ENCODE measurements at regions not wholly inside any gene's neighbourhood (a gene's known extent, or its start where the extent isn't known, plus 50 kb on each side); places are given as distances from the start of the nearest gene placed in this dataset.

- in situ Hi-C loops (cut with HindIII; ENCODE audit: low sequenced_read_pairs), result no loop called here
- H3K4me3 ChIP-seq (ENCODE audit: low read depth, low read length), result no peak overlapping the region
- no peak for DNase-seq (ENCODE audit: low read depth, low spot score)
- TF ChIP-seq CTCF (IDR thresholded peaks at IDR 0.05; ENCODE audit: low read depth, low read length), result no peak
Measured at GRCh38 chr2:57864926-57865325, 181.7 kb upstream of the VRK2 start.

DNA sequence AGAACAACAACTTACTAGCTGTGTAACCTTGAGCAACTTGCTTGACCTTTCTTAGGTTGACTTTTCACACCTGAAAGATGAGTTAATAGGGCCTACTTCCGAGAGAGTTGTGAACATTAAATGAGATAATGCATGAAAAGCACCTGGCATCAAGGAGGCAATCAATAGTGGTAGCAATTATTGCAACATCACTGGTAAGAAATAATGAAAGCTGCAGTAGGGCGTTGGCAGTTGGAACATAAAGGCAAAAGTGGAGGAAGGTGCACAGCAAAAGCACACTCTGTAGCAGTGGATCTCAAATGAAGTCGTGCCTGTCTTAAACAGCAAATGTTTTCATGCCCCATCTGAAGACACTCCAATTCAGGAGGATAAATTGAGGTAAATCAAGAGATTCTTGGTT, 178.9 kb upstream of the VRK2 start:
- in situ Hi-C loops (cut with HindIII; ENCODE audit: low sequenced_read_pairs), result no loop called here
- no peak for DNase-seq (ENCODE audit: low read depth, low spot score)
- H3K4me3 ChIP-seq (ENCODE audit: low read depth, low read length), result no peak overlapping the region
- no peak for TF ChIP-seq CTCF (IDR thresholded peaks at IDR 0.05; ENCODE audit: low read depth, low read length)

DNA sequence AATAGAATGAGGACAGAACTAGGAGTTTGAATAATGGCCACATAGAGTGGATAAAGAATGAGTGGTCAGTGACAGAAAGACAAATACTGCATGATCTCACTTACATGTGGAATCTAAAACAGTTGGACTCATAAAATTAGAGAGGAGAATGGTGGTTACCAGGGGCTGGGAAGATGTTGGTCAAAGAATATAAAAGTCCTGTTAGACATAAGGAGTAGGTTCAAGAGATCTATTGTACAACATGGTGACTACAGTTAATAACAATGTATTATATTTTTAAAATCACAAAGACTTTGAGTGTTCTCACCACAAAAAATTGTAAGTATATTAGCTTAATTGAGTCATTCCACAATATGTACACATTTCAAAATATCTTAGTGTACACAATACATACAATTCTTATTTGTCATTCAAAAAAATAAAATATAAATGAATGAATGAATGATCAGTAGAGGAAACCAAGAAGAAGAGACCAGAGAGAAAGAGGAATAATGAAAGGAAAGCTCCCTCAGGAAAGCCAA, 177.9 kb upstream of the VRK2 start:
- no peak overlapping the region for H3K4me3 ChIP-seq (ENCODE audit: low read depth, low read length)
- in situ Hi-C loops (cut with HindIII; ENCODE audit: low sequenced_read_pairs), result no loop called here
- no peak for TF ChIP-seq CTCF (IDR thresholded peaks at IDR 0.05; ENCODE audit: low read depth, low read length)
- no peak for DNase-seq (ENCODE audit: low read depth, low spot score)

DNA sequence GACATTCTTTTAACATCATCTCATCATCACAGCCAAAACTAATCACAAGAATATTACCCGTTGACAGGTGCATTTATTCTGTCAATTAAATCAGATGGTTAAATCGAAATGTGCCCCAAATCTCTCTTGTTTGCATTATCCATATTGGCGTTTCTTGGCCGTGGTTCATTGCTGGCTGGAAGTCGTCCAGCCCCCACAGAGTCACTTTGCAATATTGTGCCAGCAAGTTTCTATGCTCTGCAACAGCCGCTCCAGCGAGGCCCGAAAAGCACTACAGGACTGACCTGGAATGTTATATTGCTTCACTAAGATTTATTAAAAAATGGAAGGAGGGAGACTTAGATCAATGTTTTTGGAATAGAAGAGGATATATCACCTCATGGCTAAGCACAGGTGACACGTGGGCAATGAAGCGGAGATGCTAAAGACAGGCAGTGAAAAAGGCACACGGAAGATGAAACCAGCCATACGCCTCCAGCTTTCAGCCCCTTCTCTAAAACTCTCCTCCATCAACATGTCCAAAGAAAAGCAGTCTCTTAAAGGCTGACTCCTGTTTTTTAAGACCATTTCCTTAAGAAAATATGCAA, 176.8 kb upstream of the VRK2 start:
- in situ Hi-C loops (cut with HindIII; ENCODE audit: low sequenced_read_pairs), result no loop called here
- no peak overlapping the region for H3K4me3 ChIP-seq (ENCODE audit: low read depth, low read length)
- no peak for TF ChIP-seq CTCF (IDR thresholded peaks at IDR 0.05; ENCODE audit: low read depth, low read length)
- no peak for DNase-seq (ENCODE audit: low read depth, low spot score)

GRCh38 chr2:57876313-57876712, 170.3 kb upstream of the VRK2 start:
- in situ Hi-C loops (cut with HindIII; ENCODE audit: low sequenced_read_pairs), result no loop called here
- TF ChIP-seq CTCF (IDR thresholded peaks at IDR 0.05; ENCODE audit: low read depth, low read length), result no peak
- no peak overlapping the region for H3K4me3 ChIP-seq (ENCODE audit: low read depth, low read length)
- DNase-seq (ENCODE audit: low read depth, low spot score), result no peak

- TF ChIP-seq CTCF (IDR thresholded peaks at IDR 0.05; ENCODE audit: low read depth, low read length), result no peak
- no peak for DNase-seq (ENCODE audit: low read depth, low spot score)
- in situ Hi-C loops (cut with HindIII; ENCODE audit: low sequenced_read_pairs), result no loop called here
- no peak overlapping the region for H3K4me3 ChIP-seq (ENCODE audit: low read depth, low read length)
Measured at GRCh38 chr2:57877811-57878170, 168.8 kb upstream of the VRK2 start.

Measured in astrocyte of the spinal cord (primary cell).